H1 (cell line): ENCODE measurements at regions not wholly inside any gene's neighbourhood (a gene's known extent, or its start where the extent isn't known, plus 50 kb on each side); places are given as distances from the start of the nearest gene placed in this dataset.

Source experiments
- CTCF ChIA-PET: fragments of 300-600 bp; sonication (Branson Sonifier 250); formaldehyde crosslinking; loops from one replicate; lab custom pipeline; 2021; ENCODE audit not compliant: partially characterized antibody; lab: Charles Lee
- POLR2A ChIA-PET: fragments of 300-600 bp; sonication (Branson Sonifier 250); formaldehyde crosslinking; loops from one replicate; lab custom pipeline; 2021; ENCODE audit warnings: inconsistent platforms; ENCODE audit not compliant: partially characterized antibody; lab: Charles Lee
- DNase-seq, 2 experiments: peaks; one replicate each; pipeline versions ENCODE4 v3.0.0 to v3.0.0-alpha.2; 2010 to 2022; ENCODE audit warnings: low spot score in 2 of 2, low read depth in 1 of 2, mixed read lengths in 1 of 2
- FAIRE-seq: peaks from 2 replicates; lab custom pipeline; 2011; peaks lifted over from hg19 to GRCh38; lab: Jason Lieb, UNC
- H2AFZ ChIP-seq: 2 replicates; pipeline ENCODE4 v1.8.1; 2012; ENCODE audit warnings: low read length, inconsistent platforms
- H2AK5ac ChIP-seq: 2 replicates; pipeline ENCODE4 v1.6.1; 2013; ENCODE audit warnings: low read depth, low read length
- H2BK120ac ChIP-seq: replicated peaks from 2 replicates; pipeline ENCODE3; 2013; ENCODE audit warnings: low read depth, low read length, inconsistent platforms
- H2BK12ac ChIP-seq: 2 replicates; pipeline ENCODE4 v1.6.1; 2013; ENCODE audit warnings: low read depth, low read length
- H2BK15ac ChIP-seq: 2 replicates; pipeline ENCODE4 v1.6.1; 2013; ENCODE audit warnings: low read length
- H2BK20ac ChIP-seq: 2 replicates; pipeline ENCODE4 v1.6.1; 2013; ENCODE audit warnings: low read length
- H2BK5ac ChIP-seq: 2 replicates; pipeline ENCODE4 v1.6.1; 2013; ENCODE audit warnings: low read depth, low read length
- H3K14ac ChIP-seq: 2 replicates; pipeline ENCODE4 v1.6.1; 2013; ENCODE audit warnings: inconsistent platforms; ENCODE audit not compliant: insufficient read length
- H3K18ac ChIP-seq: 2 replicates; pipeline ENCODE4 v1.6.1; 2013; ENCODE audit warnings: low read length; ENCODE audit errors: extremely low read depth
- H3K23ac ChIP-seq: 2 replicates; pipeline ENCODE4 v1.6.1; 2013; ENCODE audit warnings: inconsistent platforms; ENCODE audit not compliant: insufficient read length
- H3K23me2 ChIP-seq: 2 replicates; pipeline ENCODE4 v1.6.1; 2013; ENCODE audit warnings: low read depth, low read length
- H3K27ac ChIP-seq: 2 replicates; pipeline ENCODE4 v1.6.1; 2011; ENCODE audit warnings: low read depth, low read length, inconsistent platforms
- H3K27me3 ChIP-seq, 4 experiments: replicated peaks in 1 of 4; 1 replicate in 1 of 4; 2 replicates in 3 of 4; pipeline versions ENCODE4 v1.6.1 to v1.8.1; 2011 to 2013; ENCODE audit warnings: low read length in 3 of 4, mild to moderate bottlenecking in 3 of 4, inconsistent platforms in 2 of 4, mixed read lengths in 2 of 4, moderate library complexity in 1 of 4; ENCODE audit not compliant: control insufficient read depth in 3 of 4, insufficient read depth in 3 of 4; ENCODE audit errors: extremely low read depth in 1 of 4
- H3K36me3 ChIP-seq, 4 experiments: 2 replicates each; pipeline versions ENCODE4 v1.6.1 to v1.8.1; 2011 to 2013; ENCODE audit warnings: mild to moderate bottlenecking in 4 of 4, low read length in 3 of 4, moderate library complexity in 2 of 4, control low read depth in 1 of 4, inconsistent platforms in 1 of 4; ENCODE audit not compliant: insufficient read depth in 4 of 4, control insufficient read depth in 2 of 4
- H3K4ac ChIP-seq: replicated peaks from 2 replicates; pipeline ENCODE3; 2013; ENCODE audit warnings: low read length, low read depth, mixed read lengths, inconsistent platforms; ENCODE audit not compliant: insufficient read length
- H3K4me1 ChIP-seq, 4 experiments: replicated peaks in 1 of 4; 1 replicate in 1 of 4; 2 replicates in 3 of 4; pipeline versions ENCODE4 v1.6.1 to v1.8.1; 2011 to 2013; ENCODE audit warnings: low read length in 3 of 4, inconsistent platforms in 2 of 4, mixed read lengths in 1 of 4; ENCODE audit not compliant: insufficient read depth in 4 of 4, control insufficient read depth in 3 of 4
- H3K4me2 ChIP-seq, 2 experiments: 2 replicates each; pipeline versions ENCODE4 v1.6.1 to v1.8.1; 2011 to 2013; ENCODE audit warnings: low read depth in 2 of 2, low read length in 2 of 2, control low read depth in 1 of 2, inconsistent platforms in 1 of 2, mild to moderate bottlenecking in 1 of 2; ENCODE audit not compliant: insufficient read depth in 1 of 2
- H3K4me3 ChIP-seq, 4 experiments: fragments of 200-600, 300-600 bp in 1 of 4; sonication (generic), shearing (Covaris generic), sonication (Bioruptor Twin) in 1 of 4; 2 replicates each; pipeline versions ENCODE4 v1.5.1 to v1.8.1; 2011 to 2016; ENCODE audit warnings: low read length in 4 of 4, low read depth in 3 of 4, control low read depth in 2 of 4, inconsistent platforms in 2 of 4, mild to moderate bottlenecking in 2 of 4, mixed read lengths in 1 of 4, moderate library complexity in 1 of 4; ENCODE audit not compliant: insufficient read depth in 2 of 4; ENCODE audit errors: extremely low read depth in 1 of 4
- H3K56ac ChIP-seq: replicated peaks from 2 replicates; pipeline ENCODE3; 2013; ENCODE audit warnings: low read depth, mild to moderate bottlenecking, mixed read lengths, low read length, inconsistent platforms; ENCODE audit not compliant: insufficient read length
- H3K79me1 ChIP-seq: 2 replicates; pipeline ENCODE4 v1.6.1; 2013; ENCODE audit warnings: low read depth, low read length, control low read depth
- H3K79me2 ChIP-seq, 2 experiments: 2 replicates each; pipeline versions ENCODE4 v1.6.1 to v1.8.1; 2012 to 2013; ENCODE audit warnings: low read length in 2 of 2, mild to moderate bottlenecking in 2 of 2, inconsistent platforms in 1 of 2; ENCODE audit not compliant: insufficient read depth in 2 of 2, control insufficient read depth in 1 of 2
- H3K9ac ChIP-seq, 4 experiments: replicated peaks in 1 of 4; 1 replicate in 1 of 4; 2 replicates in 3 of 4; pipeline versions ENCODE4 v1.6.1 to v1.8.1; 2011 to 2013; ENCODE audit warnings: low read depth in 3 of 4, low read length in 3 of 4, control low read depth in 2 of 4, mild to moderate bottlenecking in 2 of 4, moderate library complexity in 2 of 4, inconsistent platforms in 1 of 4; ENCODE audit errors: extremely low read depth in 1 of 4
- H3K9me3 ChIP-seq, 2 experiments: 2 replicates each; pipeline versions ENCODE4 v1.6.1 to v1.8.1; 2012 to 2013; ENCODE audit warnings: mild to moderate bottlenecking in 2 of 2, moderate library complexity in 2 of 2, control low read depth in 1 of 2, inconsistent platforms in 1 of 2, low read depth in 1 of 2, low read length in 1 of 2, mixed read lengths in 1 of 2; ENCODE audit not compliant: insufficient read depth in 2 of 2
- H4K20me1 ChIP-seq, 2 experiments: replicated peaks in 1 of 2; 2 replicates each; pipeline versions ENCODE3 to v1.8.1; 2011 to 2013; ENCODE audit warnings: inconsistent platforms in 2 of 2, low read length in 2 of 2, mild to moderate bottlenecking in 1 of 2; ENCODE audit not compliant: insufficient read depth in 2 of 2, control insufficient read depth in 1 of 2
- H4K5ac ChIP-seq: 2 replicates; pipeline ENCODE4 v1.6.1; 2013; ENCODE audit warnings: low read length, low read depth, mixed read lengths, inconsistent platforms; ENCODE audit not compliant: insufficient read length
- H4K8ac ChIP-seq: 2 replicates; pipeline ENCODE4 v1.8.0; 2013; ENCODE audit warnings: mild to moderate bottlenecking, moderate library complexity, low read length, inconsistent platforms; ENCODE audit not compliant: insufficient read depth; ENCODE audit errors: extremely low read depth
- H4K91ac ChIP-seq: replicated peaks from 2 replicates; pipeline ENCODE3; 2013; ENCODE audit warnings: low read length, mixed read lengths, inconsistent platforms; ENCODE audit not compliant: insufficient read length
- ASH2L ChIP-seq: fragments of 200-600, 300-600 bp; sonication (generic); IDR thresholded peaks from one replicate; pipeline ENCODE4 v1.7.1; 2017; ENCODE audit warnings: low read length
- BRCA1 ChIP-seq: IDR thresholded peaks from 2 replicates; pipeline ENCODE4 v1.6.1; 2012; ENCODE audit warnings: low read depth, low read length, improper control_type of control experiment
- CBX8 ChIP-seq: fragments of 300-800, 300-1000 bp; sonication (generic); IDR thresholded peaks from 2 replicates; pipeline ENCODE4 v1.7.1; 2016; ENCODE audit warnings: low read depth, low read length, borderline replicate concordance
- FOSL1 ChIP-seq: IDR thresholded peaks from 2 replicates; pipeline ENCODE4 v1.6.1; 2011; ENCODE audit warnings: mild to moderate bottlenecking, low read depth, low read length, moderate library complexity; ENCODE audit not compliant: insufficient read depth
- HDAC2 ChIP-seq, 2 experiments: fragments of 300-600 bp in 1 of 2; sonication (generic) in 1 of 2; IDR thresholded peaks; 2 replicates each; pipeline ENCODE4 v1.6.1; 2011 to 2012; ENCODE audit warnings: low read depth in 2 of 2, low read length in 2 of 2, mild to moderate bottlenecking in 2 of 2, moderate library complexity in 2 of 2, borderline replicate concordance in 1 of 2, inconsistent platforms in 1 of 2
- JUN ChIP-seq: IDR thresholded peaks from 2 replicates; pipeline ENCODE4 v1.6.1; 2011; ENCODE audit warnings: low read depth, mild to moderate bottlenecking, improper control_type of control experiment, low read length
- KDM1A ChIP-seq: fragments of 200-600, 300-600 bp; sonication (generic); IDR thresholded peaks from 2 replicates; pipeline ENCODE4 v1.7.1; 2016; ENCODE audit warnings: mild to moderate bottlenecking, low read length, borderline replicate concordance
- POLR2A ChIP-seq, 2 experiments: IDR thresholded peaks; 1 replicate in 1 of 2; 2 replicates in 1 of 2; pipeline ENCODE4 v1.6.1; 2011; ENCODE audit warnings: low read depth in 2 of 2, low read length in 2 of 2, mild to moderate bottlenecking in 2 of 2; ENCODE audit errors: control extremely low read depth in 1 of 2
- TAF7 ChIP-seq: optimal IDR thresholded peaks from 2 replicates; pipeline ENCODE3; 2011; ENCODE audit warnings: low read depth, mild to moderate bottlenecking, inconsistent platforms, low read length, moderate library complexity, borderline replicate concordance
- TBP ChIP-seq: IDR thresholded peaks from 2 replicates; pipeline ENCODE4 v1.6.1; 2011; ENCODE audit warnings: low read depth, low read length, improper control_type of control experiment
- USF2 ChIP-seq: IDR thresholded peaks from 2 replicates; pipeline ENCODE4 v1.6.1; 2011; ENCODE audit warnings: low read length, improper control_type of control experiment
- WGBS, 2 experiments: shearing (Covaris generic) in 1 of 2; methylation state at CpG; one replicate each; pipeline versions ENCODE4 v1.1.6 to v1.1.7; 2013 to 2015; ENCODE audit warnings: low lambda C conversion rate in 2 of 2, mixed read lengths in 2 of 2, inconsistent platforms in 1 of 2, low coverage in 1 of 2, missing lambda C conversion rate in 1 of 2; ENCODE audit not compliant: insufficient replicate concordance in 2 of 2, insufficient coverage in 1 of 2, insufficient read length in 1 of 2; ENCODE audit errors: extremely low coverage in 1 of 2, missing lambda C conversion rate in 1 of 2; 5-methylcytosine and 5-hydroxymethylcytosine counted together

GRCh38 chr6:155527443-155527842 is 71.8 kb upstream of the NOX3 start:
- H3K4me2 ChIP-seq = no peak overlapping the region
- no peaks in the 10 kb centered on the region for H4K20me1 ChIP-seq
- H3K79me2 ChIP-seq = no peaks in the 10 kb centered on the region
- H3K79me1 ChIP-seq = no peaks in the 10 kb centered on the region
- no peak for FAIRE-seq
- no peak overlapping the region for H3K14ac ChIP-seq
- H2BK5ac ChIP-seq = no peak overlapping the region
- H3K23me2 ChIP-seq = no peaks in the 10 kb centered on the region
- no peak for DNase-seq
- H3K9me3 ChIP-seq = no peaks in the 10 kb centered on the region
- H2AFZ ChIP-seq = no peak overlapping the region
- TF ChIP-seq HDAC2 (IDR thresholded peaks at IDR 0.05; ENCODE audit: borderline replicate concordance in 1 of 2, low read depth in 2 of 2, low read length in 2 of 2) = no peak
- no peak for TF ChIP-seq TBP
- TF ChIP-seq FOSL1 = no peak
- no peak for TF ChIP-seq JUN
- TF ChIP-seq CBX8 = no peak
- TF ChIP-seq KDM1A = no peak
- TF ChIP-seq POLR2A (IDR thresholded peaks at IDR 0.05; ENCODE audit: control extremely low read depth in 1 of 2, low read depth in 2 of 2, low read length in 2 of 2) = no peak
- no peak for TF ChIP-seq TAF7
- no peak for TF ChIP-seq BRCA1
- TF ChIP-seq USF2 = no peak
- TF ChIP-seq ASH2L = no peak
- H4K5ac ChIP-seq = no peak overlapping the region
- H3K27ac ChIP-seq = no peak overlapping the region
- H3K4me3 ChIP-seq = no peak overlapping the region
- H3K56ac ChIP-seq = no peak overlapping the region
- H2BK15ac ChIP-seq = no peak overlapping the region
- H4K8ac ChIP-seq = no peak overlapping the region
- ChIA-PET POLR2A (no interaction called here), CTCF (no interaction called here)
- H3K18ac ChIP-seq = no peak overlapping the region
- no peak overlapping the region for H3K4ac ChIP-seq
- 95% methylated on average over 3 of the region's 3 CpGs; no CpG with 5 or more reads in 1 of the 2 experiments for WGBS, 2 experiments
- H2BK20ac ChIP-seq = no peak overlapping the region
- no peaks in the 10 kb centered on the region for H3K36me3 ChIP-seq
- no peaks in the 10 kb centered on the region for H3K27me3 ChIP-seq
- no peak overlapping the region for H4K91ac ChIP-seq
- no peak overlapping the region for H3K9ac ChIP-seq
- H2AK5ac ChIP-seq = no peak overlapping the region
- H2BK120ac ChIP-seq = no peak overlapping the region
- no peak overlapping the region for H2BK12ac ChIP-seq
- peaks cover 0 to 6% (median 0%) of the 10 kb centered on the region in 4 experiments; a peak in 1 of 7 replicates for H3K4me1 ChIP-seq
- no peak overlapping the region for H3K23ac ChIP-seq
